ENCODE measurements at regions not wholly inside any gene's neighbourhood (a gene's known extent, or its start where the extent isn't known, plus 50 kb on each side); places are given as distances from the start of the nearest gene placed in this dataset.

DNA sequence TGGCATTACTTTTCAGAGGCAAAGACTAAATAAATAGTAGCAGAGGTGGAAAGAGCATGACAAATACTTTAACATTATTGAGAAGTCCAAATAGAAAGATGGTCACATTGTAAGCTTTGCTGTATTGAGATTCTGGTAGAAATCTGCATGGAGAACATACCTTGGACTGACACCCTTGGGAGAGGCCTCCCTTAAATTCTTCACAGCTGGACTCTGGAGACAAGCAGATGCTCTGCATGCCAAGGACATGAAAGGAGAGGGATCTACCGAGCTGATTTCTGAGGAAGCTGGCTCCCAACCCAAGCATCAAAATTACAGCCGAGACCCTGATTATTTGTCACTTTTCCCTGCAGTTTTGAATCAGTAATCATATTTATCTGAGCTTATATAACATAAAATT lies 212.5 kb upstream of the COL8A1 start:
- RAD21 ChIA-PET (ENCODE audit: unreplicated experiment), result no interaction called here
- no peak overlapping the region for H3K4me2 ChIP-seq (ENCODE audit: control insufficient read depth, insufficient read depth)
- no peaks in the 10 kb centered on the region for H3K27me3 ChIP-seq (replicated peaks in 1 of 2; ENCODE audit: control insufficient read depth in 2 of 2, insufficient read depth in 2 of 2, low read length in 1 of 2)
- no peak for FAIRE-seq
- POLR2A ChIA-PET, result no interaction called here
- H4K20me1 ChIP-seq (ENCODE audit: control insufficient read depth, insufficient read depth), result no peaks in the 10 kb centered on the region
- no peak for ATAC-seq
- SMC1A ChIA-PET (ENCODE audit: uncharacterized antibody, unreplicated experiment), result no interaction called here
- H3K9me3 ChIP-seq (replicated peaks; ENCODE audit: control insufficient read depth, insufficient read depth, low read length), result no peaks in the 10 kb centered on the region
- BruUV-seq (replicated peaks), result no TSS peak
- H3K9ac ChIP-seq (ENCODE audit: control insufficient read depth, insufficient read depth, low read length), result no peak overlapping the region
- intact Hi-C loops (cut with micrococcal nuclease; ENCODE audit: unreplicated experiment) (no loop called here), in situ Hi-C loops (cut with MboI) (no loop called here)
- TF ChIP-seq SREBF1 (IDR thresholded peaks at IDR 0.05; ENCODE audit: low read length), result no peak
- TF ChIP-seq SRF (IDR thresholded peaks at IDR 0.05; ENCODE audit: low read depth in 2 of 2, low read length in 2 of 2), result no peak
- TF ChIP-seq, protein P1, sequence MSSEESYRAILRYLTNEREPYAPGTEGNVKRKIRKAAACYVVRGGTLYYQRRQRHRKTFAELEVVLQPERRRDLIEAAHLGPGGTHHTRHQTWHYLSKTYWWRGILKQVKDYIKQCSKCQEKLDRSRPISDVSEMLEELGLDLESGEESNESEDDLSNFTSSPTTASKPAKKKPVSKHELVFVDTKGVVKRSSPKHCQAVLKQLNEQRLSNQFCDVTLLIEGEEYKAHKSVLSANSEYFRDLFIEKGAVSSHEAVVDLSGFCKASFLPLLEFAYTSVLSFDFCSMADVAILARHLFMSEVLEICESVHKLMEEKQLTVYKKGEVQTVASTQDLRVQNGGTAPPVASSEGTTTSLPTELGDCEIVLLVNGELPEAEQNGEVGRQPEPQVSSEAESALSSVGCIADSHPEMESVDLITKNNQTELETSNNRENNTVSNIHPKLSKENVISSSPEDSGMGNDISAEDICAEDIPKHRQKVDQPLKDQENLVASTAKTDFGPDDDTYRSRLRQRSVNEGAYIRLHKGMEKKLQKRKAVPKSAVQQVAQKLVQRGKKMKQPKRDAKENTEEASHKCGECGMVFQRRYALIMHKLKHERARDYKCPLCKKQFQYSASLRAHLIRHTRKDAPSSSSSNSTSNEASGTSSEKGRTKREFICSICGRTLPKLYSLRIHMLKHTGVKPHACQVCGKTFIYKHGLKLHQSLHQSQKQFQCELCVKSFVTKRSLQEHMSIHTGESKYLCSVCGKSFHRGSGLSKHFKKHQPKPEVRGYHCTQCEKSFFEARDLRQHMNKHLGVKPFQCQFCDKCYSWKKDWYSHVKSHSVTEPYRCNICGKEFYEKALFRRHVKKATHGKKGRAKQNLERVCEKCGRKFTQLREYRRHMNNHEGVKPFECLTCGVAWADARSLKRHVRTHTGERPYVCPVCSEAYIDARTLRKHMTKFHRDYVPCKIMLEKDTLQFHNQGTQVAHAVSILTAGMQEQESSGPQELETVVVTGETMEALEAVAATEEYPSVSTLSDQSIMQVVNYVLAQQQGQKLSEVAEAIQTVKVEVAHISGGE (CRISPR knock-in tag; IDR thresholded peaks at IDR 0.05), result no peak
- TF ChIP-seq PML (IDR thresholded peaks at IDR 0.05; ENCODE audit: low read length), result no peak
- TF ChIP-seq STAT3 (IDR thresholded peaks at IDR 0.05; ENCODE audit: low read depth, low read length), result no peak
- TF ChIP-seq MXI1 (IDR thresholded peaks at IDR 0.05; ENCODE audit: low read depth, low read length), result no peak
- TF ChIP-seq ESRRA (IDR thresholded peaks at IDR 0.05; ENCODE audit: low read length), result no peak
- TF ChIP-seq CREB1 (IDR thresholded peaks at IDR 0.05; ENCODE audit: low read depth), result no peak
- no peak for TF ChIP-seq SIN3A (IDR thresholded peaks at IDR 0.05; ENCODE audit: low read depth, low read length)
- no peak for TF ChIP-seq SUPT20H (IDR thresholded peaks at IDR 0.05; ENCODE audit: borderline replicate concordance, control insufficient read depth, low read depth, low read length)
- no peak for TF ChIP-seq BRCA1 (IDR thresholded peaks at IDR 0.05; ENCODE audit: low read depth, low read length)
- TF ChIP-seq TARDBP (IDR thresholded peaks at IDR 0.05; ENCODE audit: borderline replicate concordance), result no peak
- no peak for TF ChIP-seq MTA2 (IDR thresholded peaks at IDR 0.05; ENCODE audit: low read depth)
- TF ChIP-seq RFX5 (IDR thresholded peaks at IDR 0.05; ENCODE audit: low read depth, low read length), result no peak
- TF ChIP-seq LARP7 (IDR thresholded peaks at IDR 0.05), result no peak
- no peak for TF ChIP-seq RBBP5 (conservative IDR thresholded peaks at IDR 0.05)
- TF ChIP-seq CBX5 (IDR thresholded peaks at IDR 0.05; ENCODE audit: low read depth), result no peak
- WGBS (ENCODE audit: insufficient coverage, insufficient replicate concordance, low lambda C conversion rate, missing lambda C conversion rate), result 53% methylated on average over 2 of the region's 2 CpGs
- H3K36me3 ChIP-seq (ENCODE audit: control insufficient read depth in 2 of 2, insufficient read depth in 2 of 2, low read length in 1 of 2), result no peaks in the 10 kb centered on the region
- H3K4me3 ChIP-seq, result no peak overlapping the region
- no peak overlapping the region for H2AFZ ChIP-seq (ENCODE audit: control insufficient read depth, low read depth, low read length)
- no peaks in the 10 kb centered on the region for H3K4me1 ChIP-seq (ENCODE audit: control insufficient read depth, insufficient read depth, low read length)
- no peaks in the 10 kb centered on the region for H3K79me2 ChIP-seq (ENCODE audit: control insufficient read depth, insufficient read depth, low read length)
- DNase-seq (ENCODE audit: low read depth, low spot score), result no peak
- H3K27ac ChIP-seq (ENCODE audit: control insufficient read depth, insufficient read depth), result no peak overlapping the region
- CTCF ChIA-PET, result no interaction called here
